Stomach (tissue), 8 donors: ENCODE measurements at regions not wholly inside any gene's neighbourhood (a gene's known extent, or its start where the extent isn't known, plus 50 kb on each side); places are given as distances from the start of the nearest gene placed in this dataset.

Experiments used
- DNase-seq, 2 donors: peaks; one replicate each; pipeline versions ENCODE4 v3.0.0 to v3.0.0-alpha.2; 2013 to 2019
- H3K27ac ChIP-seq, 5 donors: fragments of 200-600 bp in 4 of 5; sonication (generic) in 4 of 5; one replicate each; pipeline ENCODE4 v1.5.1; 2013 to 2019; ENCODE audit warnings: mild to moderate bottlenecking in 1 of 5, moderate library complexity in 1 of 5
- H3K27me3 ChIP-seq, 3 donors: fragments of 200-600 bp; sonication (generic); one replicate each; pipeline ENCODE4 v1.5.1; 2017 to 2019; ENCODE audit warnings: mixed run types in 1 of 3
- H3K36me3 ChIP-seq, 4 donors: fragments of 200-600 bp; sonication (generic); 1 replicate in 3 of 4; 2 replicates in 1 of 4; pipeline ENCODE4 v1.5.1; 2016 to 2019
- H3K4me1 ChIP-seq, 4 donors: fragments of 200-600 bp; sonication (generic); one replicate each; pipeline ENCODE4 v1.5.1; 2016 to 2019
- H3K4me3 ChIP-seq, 4 donors: fragments of 200-600 bp; sonication (generic) in 3 of 4; one replicate each; pipeline ENCODE4 v1.5.1; 2016 to 2019; ENCODE audit warnings: mild to moderate bottlenecking in 1 of 4
- H3K9me3 ChIP-seq, 4 donors: fragments of 200-600 bp; sonication (generic); one replicate each; pipeline ENCODE4 v1.5.1; 2016 to 2019
- EP300 ChIP-seq: sonication (generic); formaldehyde crosslinking; IDR thresholded peaks from one replicate; pipeline ENCODE4 v1.6.1; 2017; ENCODE audit warnings: antibody characterized with exemption
- POLR2A ChIP-seq, 4 donors: fragments of 450-650 bp; IDR thresholded peaks; one replicate each; pipeline ENCODE4 v1.6.1; 2016; ENCODE audit warnings: antibody characterized with exemption in 4 of 4, control low read depth in 2 of 4, mild to moderate bottlenecking in 1 of 4, moderate library complexity in 1 of 4
- POLR2AphosphoS5 ChIP-seq, 3 donors: sonication (generic); formaldehyde crosslinking; IDR thresholded peaks; one replicate each; pipeline ENCODE4 v1.6.1; 2016; ENCODE audit warnings: antibody characterized with exemption in 3 of 3
- WGBS, 5 donors: extraction: QIAGEN DNeasy Blood & Tissue Kit in 3 of 5; methylation state at CpG; one replicate each; pipeline versions ENCODE4 v1.1.5 to v1.1.7; 2013 to 2018; 5-methylcytosine and 5-hydroxymethylcytosine counted together
- intact Hi-C: fragments of 100-400 bp; cut with DNase I; formaldehyde crosslinking; loops from one replicate; pipeline ENCODE4 v1.15.1; 2023; ENCODE audit warnings: low total_unique reads
- TF ChIP-seq, protein P1 (sequence below), 7 experiments: fragments of 450-650 bp in 4 of 7; fragments of 200-600 bp in 3 of 7; sonication (generic) in 3 of 7; IDR thresholded peaks; one replicate each; pipeline ENCODE4 v1.5.1; 2016 to 2019; ENCODE audit warnings: antibody characterized with exemption in 7 of 7, control low read depth in 2 of 7, mild to moderate bottlenecking in 1 of 7
- donor health status: healthy with polysubstance abuse.
- donor health status: Bipolar disorder and iron deficiency.
- donor health status: healthy.

DNA sequence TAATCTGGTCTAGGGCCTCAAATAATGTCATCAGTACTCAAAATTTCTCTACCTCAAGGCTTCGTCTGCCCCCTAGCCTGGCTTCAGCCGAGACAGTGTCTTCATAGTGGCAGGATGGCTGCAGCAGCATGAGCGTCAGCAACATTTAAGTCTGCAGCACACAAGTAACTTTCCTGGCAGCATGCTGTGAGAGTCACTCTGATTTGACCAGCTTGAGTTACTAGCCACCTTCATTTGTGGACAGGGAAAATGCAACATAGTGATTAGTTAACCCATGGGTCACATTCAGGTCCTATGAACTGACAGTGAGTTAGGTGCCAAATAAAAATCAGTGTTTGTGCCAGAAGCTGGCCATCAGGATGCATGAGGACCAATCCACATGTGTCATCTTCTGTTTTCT is 209.9 kb upstream of the SLC35B3 start:
- intact Hi-C loops = no loop called here
- H3K4me1 ChIP-seq = no peaks in the 10 kb centered on the region
- TF ChIP-seq POLR2AphosphoS5 (IDR thresholded peaks at IDR 0.05) (no peak), POLR2A (IDR thresholded peaks at IDR 0.05) (no peak), EP300 (no peak)
- TF ChIP-seq, protein P1, sequence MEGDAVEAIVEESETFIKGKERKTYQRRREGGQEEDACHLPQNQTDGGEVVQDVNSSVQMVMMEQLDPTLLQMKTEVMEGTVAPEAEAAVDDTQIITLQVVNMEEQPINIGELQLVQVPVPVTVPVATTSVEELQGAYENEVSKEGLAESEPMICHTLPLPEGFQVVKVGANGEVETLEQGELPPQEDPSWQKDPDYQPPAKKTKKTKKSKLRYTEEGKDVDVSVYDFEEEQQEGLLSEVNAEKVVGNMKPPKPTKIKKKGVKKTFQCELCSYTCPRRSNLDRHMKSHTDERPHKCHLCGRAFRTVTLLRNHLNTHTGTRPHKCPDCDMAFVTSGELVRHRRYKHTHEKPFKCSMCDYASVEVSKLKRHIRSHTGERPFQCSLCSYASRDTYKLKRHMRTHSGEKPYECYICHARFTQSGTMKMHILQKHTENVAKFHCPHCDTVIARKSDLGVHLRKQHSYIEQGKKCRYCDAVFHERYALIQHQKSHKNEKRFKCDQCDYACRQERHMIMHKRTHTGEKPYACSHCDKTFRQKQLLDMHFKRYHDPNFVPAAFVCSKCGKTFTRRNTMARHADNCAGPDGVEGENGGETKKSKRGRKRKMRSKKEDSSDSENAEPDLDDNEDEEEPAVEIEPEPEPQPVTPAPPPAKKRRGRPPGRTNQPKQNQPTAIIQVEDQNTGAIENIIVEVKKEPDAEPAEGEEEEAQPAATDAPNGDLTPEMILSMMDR (IDR thresholded peaks at IDR 0.05) = no peak
- H3K9me3 ChIP-seq = peaks cover 0 to 9% (median 4%) of the 10 kb centered on the region in 4 donors
- no peaks in the 10 kb centered on the region for H3K36me3 ChIP-seq
- no peak overlapping the region for H3K27ac ChIP-seq
- H3K27me3 ChIP-seq = no peaks in the 10 kb centered on the region
- no peak overlapping the region for H3K4me3 ChIP-seq
- 85 to 89% (median 87%) methylated on average over 3 of the region's 3 CpGs for whole genome bisulfite sequencing, 5 donors
- DNase-seq = no peak

DNA sequence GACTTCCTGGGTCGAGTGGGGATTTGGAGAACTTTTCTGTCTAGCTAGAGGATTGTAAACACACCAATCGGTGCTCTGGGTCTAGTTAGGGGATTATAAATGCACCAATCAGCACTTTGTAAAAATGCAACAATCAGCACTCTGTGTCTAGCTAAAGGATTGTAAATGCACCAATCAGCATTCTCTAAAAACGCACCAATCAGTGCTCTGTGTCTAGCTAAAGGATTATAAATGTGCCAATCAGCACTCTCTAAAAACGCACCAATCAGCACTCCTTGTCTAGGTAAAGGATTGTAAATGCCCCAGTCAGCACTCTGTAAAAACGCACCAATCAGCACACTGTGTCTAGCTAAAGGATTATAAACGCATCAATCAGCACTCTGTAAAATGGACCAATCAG is 209.0 kb upstream of the SLC35B3 start:
- Histone ChIP-seq H3K9me3 (peaks cover 0 to 8% (median 3%) of the 10 kb centered on the region in 4 donors), H3K27ac (no peak overlapping the region), H3K36me3 (no peaks in the 10 kb centered on the region), H3K4me3 (no peak overlapping the region), H3K4me1 (no peaks in the 10 kb centered on the region), H3K27me3 (no peaks in the 10 kb centered on the region)
- TF ChIP-seq, protein P1 (IDR thresholded peaks at IDR 0.05) = no peak
- no peak for TF ChIP-seq EP300
- no peak for TF ChIP-seq POLR2AphosphoS5 (IDR thresholded peaks at IDR 0.05)
- TF ChIP-seq POLR2A (IDR thresholded peaks at IDR 0.05) = no peak
- no peak for DNase-seq
- intact Hi-C loops = no loop called here
- 87 to 94% (median 92%) methylated on average over 6 of the region's 6 CpGs for WGBS, 5 donors

DNA sequence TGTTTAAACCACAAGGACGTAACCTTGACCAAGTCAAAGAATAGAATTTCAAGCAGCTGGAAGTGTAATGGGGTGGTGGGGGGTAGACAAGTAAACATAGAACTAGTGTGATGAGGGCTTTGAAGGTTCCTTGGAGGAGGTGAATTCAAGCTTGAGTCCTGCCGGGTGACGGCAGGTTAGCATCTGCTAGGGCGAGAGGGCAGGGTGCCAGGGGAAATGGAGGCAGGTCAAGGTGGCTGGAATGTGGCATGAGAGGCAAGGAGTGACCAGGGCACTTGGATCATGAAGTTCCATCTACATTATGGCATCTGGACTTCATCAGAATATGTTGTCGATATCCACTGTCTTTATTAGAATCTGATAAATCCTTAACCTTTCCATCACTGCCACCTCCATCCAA is 207.5 kb upstream of the SLC35B3 start:
- 40 to 68% (median 65%) methylated on average over 5 of the region's 5 CpGs for WGBS, 5 donors
- TF ChIP-seq EP300 = no peak
- TF ChIP-seq, protein P1 (IDR thresholded peaks at IDR 0.05) = no peak
- TF ChIP-seq POLR2A (IDR thresholded peaks at IDR 0.05) = no peak
- TF ChIP-seq POLR2AphosphoS5 (IDR thresholded peaks at IDR 0.05) = no peak
- intact Hi-C loops = no loop called here

DNA sequence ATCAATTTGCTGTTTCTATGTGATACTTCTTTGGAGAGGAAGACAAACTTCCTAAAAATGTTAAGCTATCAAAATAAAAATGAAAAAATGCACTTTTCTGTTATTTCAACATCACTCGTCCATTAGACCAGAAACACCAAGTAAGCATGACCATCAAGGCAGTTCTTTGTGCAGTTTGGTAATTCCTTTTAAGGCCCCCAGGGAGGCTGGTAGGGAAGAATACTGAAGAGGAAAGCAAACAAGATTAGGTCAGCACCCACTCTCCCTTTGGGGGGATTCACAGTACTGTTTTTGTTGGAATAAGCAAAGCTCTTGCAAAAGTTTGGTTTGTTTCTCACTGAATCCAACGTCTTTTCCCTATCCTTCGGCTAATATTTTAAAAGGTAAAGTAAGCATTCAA is 206.8 kb upstream of the SLC35B3 start:
- no peak for TF ChIP-seq EP300
- TF ChIP-seq POLR2AphosphoS5 (IDR thresholded peaks at IDR 0.05) = no peak
- TF ChIP-seq, protein P1 (IDR thresholded peaks at IDR 0.05) = no peak
- intact Hi-C loops = no loop called here
- Histone ChIP-seq H3K27me3 (no peaks in the 10 kb centered on the region), H3K4me1 (no peaks in the 10 kb centered on the region), H3K9me3 (peaks cover 0 to 8% (median 0%) of the 10 kb centered on the region in 4 donors), H3K36me3 (no peaks in the 10 kb centered on the region), H3K4me3 (no peak overlapping the region), H3K27ac (no peak overlapping the region)
- DNase-seq = no peak
- 59 to 75% (median 63%) methylated on average over 3 of the region's 3 CpGs for WGBS, 5 donors

More for the DNA sequence above, 207.5 kb upstream of the SLC35B3 start:
- DNase-seq = no peak
- no peaks in the 10 kb centered on the region for H3K36me3 ChIP-seq
- H3K9me3 ChIP-seq = peaks cover 0 to 8% (median 0%) of the 10 kb centered on the region in 4 donors
- no peak overlapping the region for H3K4me3 ChIP-seq
- no peaks in the 10 kb centered on the region for H3K27me3 ChIP-seq
- no peaks in the 10 kb centered on the region for H3K4me1 ChIP-seq
- no peak overlapping the region for H3K27ac ChIP-seq
